GM23338 (cell line): ENCODE measurements at regions not wholly inside any gene's neighbourhood (a gene's known extent, or its start where the extent isn't known, plus 50 kb on each side); places are given as distances from the start of the nearest gene placed in this dataset.

Experiments used
- ATAC-seq: fragments of 200-7000 bp; cut with Tn5 transposase; 3 replicates; pipeline ENCODE4 v1.9.1; 2020
- DNase-seq: peaks from one replicate; pipeline ENCODE4 v3.0.0-alpha.2; 2015; ENCODE audit warnings: low spot score
- H2AFZ ChIP-seq: fragments of 200-600 bp; sonication (generic); 2 replicates; pipeline ENCODE4 v1.8.0; 2016; ENCODE audit warnings: antibody characterized with exemption, mild to moderate bottlenecking, moderate library complexity
- H3F3A ChIP-seq: fragments of 200-600 bp; sonication (generic); replicated peaks from 2 replicates; pipeline ENCODE4 v1.8.0; 2017; ENCODE audit warnings: antibody characterized with exemption, mixed run types, low read depth
- H3K27ac ChIP-seq: fragments of 200-600 bp; sonication (generic); 2 replicates; pipeline ENCODE4 v1.6.1; 2016; ENCODE audit warnings: low read depth
- H3K27me3 ChIP-seq: fragments of 200-600 bp; sonication (generic); 2 replicates; pipeline ENCODE4 v1.8.0; 2016; ENCODE audit warnings: mild to moderate bottlenecking, mixed run types, moderate library complexity; ENCODE audit not compliant: insufficient read depth
- H3K36me3 ChIP-seq: fragments of 200-600 bp; sonication (generic); 2 replicates; pipeline ENCODE4 v1.8.0; 2016; ENCODE audit warnings: mild to moderate bottlenecking; ENCODE audit not compliant: insufficient read depth
- H3K4me1 ChIP-seq: fragments of 200-600 bp; sonication (generic); 2 replicates; pipeline ENCODE4 v1.8.0; 2016; ENCODE audit warnings: mild to moderate bottlenecking, moderate library complexity; ENCODE audit not compliant: insufficient read depth
- H3K4me2 ChIP-seq: fragments of 200-600 bp; sonication (generic); 2 replicates; pipeline ENCODE4 v1.7.1; 2017; ENCODE audit warnings: mixed run types
- H3K4me3 ChIP-seq: fragments of 200-600 bp; sonication (generic); 2 replicates; pipeline ENCODE4 v1.6.1; 2016; ENCODE audit warnings: mixed run types
- H3K79me2 ChIP-seq: fragments of 200-600 bp; sonication (generic); replicated peaks from 2 replicates; pipeline ENCODE4 v1.8.0; 2017; ENCODE audit warnings: mild to moderate bottlenecking; ENCODE audit not compliant: insufficient read depth
- H3K9me2 ChIP-seq: fragments of 200-600 bp; sonication (generic); 2 replicates; pipeline ENCODE4 v1.8.0; 2017; ENCODE audit not compliant: insufficient read depth
- H4K20me1 ChIP-seq: fragments of 200-600 bp; sonication (generic); replicated peaks from 2 replicates; pipeline ENCODE4 v1.8.0; 2017; ENCODE audit warnings: mild to moderate bottlenecking; ENCODE audit not compliant: insufficient read depth
- H3K27ac Mint-ChIP-seq: 2 replicates; pipeline ENCODE4 v1.8.0; 2020; ENCODE audit warnings: inconsistent platforms, mild to moderate bottlenecking, moderate library complexity, mixed read lengths
- H3K27me3 Mint-ChIP-seq: 3 replicates; pipeline ENCODE4 v1.8.0; 2022; ENCODE audit warnings: low read depth, mild to moderate bottlenecking, moderate library complexity, mixed read lengths, inconsistent platforms; ENCODE audit not compliant: insufficient read depth, poor library complexity
- H3K36me3 Mint-ChIP-seq: 3 replicates; pipeline ENCODE4 v1.8.0; 2021; ENCODE audit warnings: low read depth, mild to moderate bottlenecking, inconsistent platforms, moderate library complexity, mixed read lengths
- H3K4me1 Mint-ChIP-seq: 3 replicates; pipeline ENCODE4 v1.8.0; 2020; ENCODE audit warnings: mild to moderate bottlenecking, inconsistent platforms, mixed read lengths
- H3K4me3 Mint-ChIP-seq: 3 replicates; pipeline ENCODE4 v1.8.0; 2021; ENCODE audit warnings: moderate library complexity, mild to moderate bottlenecking, inconsistent platforms, mixed read lengths
- H3K9me3 Mint-ChIP-seq: 3 replicates; pipeline ENCODE4 v1.8.0; 2020; ENCODE audit warnings: moderate library complexity, mild to moderate bottlenecking, inconsistent platforms, mixed read lengths
- EZH2phosphoT487 ChIP-seq: fragments of 200-600 bp; sonication (generic); IDR thresholded peaks from one replicate; pipeline ENCODE4 v1.8.1; 2018; ENCODE audit warnings: antibody characterized with exemption; ENCODE audit not compliant: unreplicated experiment
- JUNB ChIP-seq: IDR thresholded peaks from one replicate; pipeline ENCODE4 v1.6.1; 2016; ENCODE audit warnings: antibody characterized with exemption; ENCODE audit not compliant: unreplicated experiment
- NANOG ChIP-seq: IDR thresholded peaks from 2 replicates; pipeline ENCODE4 v1.6.1; 2016; ENCODE audit warnings: antibody characterized with exemption, borderline replicate concordance
- REST ChIP-seq: IDR thresholded peaks from one replicate; pipeline ENCODE4 v1.6.1; 2018; ENCODE audit warnings: antibody characterized with exemption; ENCODE audit not compliant: unreplicated experiment
- ZNF462 ChIP-seq: fragments of 250-450 bp; sonication (Bioruptor Pico); IDR thresholded peaks from 2 replicates; pipeline ENCODE4 v1.5.0; 2020; ENCODE audit warnings: mild to moderate bottlenecking, moderate library complexity
- TF ChIP-seq, protein P1 (sequence below), 2 experiments: fragments of 200-600 bp in 1 of 2; sonication (generic) in 1 of 2; conservative IDR thresholded peaks; 2 replicates each; pipeline versions ENCODE4 v1.5.1 to v1.6.1; 2016 to 2017; ENCODE audit warnings: antibody characterized with exemption in 2 of 2, low read depth in 2 of 2, mild to moderate bottlenecking in 2 of 2, moderate library complexity in 1 of 2

DNA sequence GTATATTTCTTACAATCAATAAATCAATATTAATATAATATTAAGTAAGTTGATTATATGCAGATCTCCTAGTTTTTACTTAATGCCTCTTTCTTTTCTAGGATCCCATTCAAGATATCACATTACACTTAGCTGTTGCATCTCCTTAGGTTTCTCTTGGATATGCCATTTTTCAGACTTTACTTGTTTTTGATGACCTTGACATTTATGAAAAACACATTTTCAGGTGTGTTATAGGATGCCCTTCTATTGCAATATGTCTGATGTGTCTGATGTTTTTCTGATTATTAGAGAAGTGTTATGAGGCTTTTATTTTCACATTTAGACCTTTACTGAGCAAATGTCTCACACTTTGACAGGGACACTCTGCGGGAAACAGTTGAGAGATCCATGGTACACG, 933.6 kb upstream of the CNTNAP5 start:
- no peaks in the 10 kb centered on the region for H4K20me1 ChIP-seq
- DNase-seq (no peak), ATAC-seq (no peak)
- Mint-ChIP-seq H3K9me3 (no peaks in the 10 kb centered on the region), H3K4me1 (peaks cover 2% of the 10 kb centered on the region; the same call in 1 of the 3 replicates), H3K36me3 (no peaks in the 10 kb centered on the region), H3K27me3 (peaks cover 4% of the 10 kb centered on the region), H3K4me3 (no peak overlapping the region), H3K27ac (no peak overlapping the region)
- TF ChIP-seq REST = no peak
- H3F3A ChIP-seq = no peaks in the 10 kb centered on the region
- no peaks in the 10 kb centered on the region; the same call in 1 of the 2 replicates for H3K9me2 ChIP-seq
- H3K27ac ChIP-seq = no peak overlapping the region
- no peak overlapping the region for H3K4me3 ChIP-seq
- no peaks in the 10 kb centered on the region for H3K4me1 ChIP-seq
- no peaks in the 10 kb centered on the region for H3K27me3 ChIP-seq
- H3K79me2 ChIP-seq = no peaks in the 10 kb centered on the region
- no peaks in the 10 kb centered on the region for H3K36me3 ChIP-seq
- H2AFZ ChIP-seq = no peak overlapping the region
- no peak overlapping the region for H3K4me2 ChIP-seq

GRCh38 chr2:123093199-123093598, 931.9 kb upstream of the CNTNAP5 start:
- H3K9me3 Mint-ChIP-seq = no peaks in the 10 kb centered on the region
- H3K27me3 Mint-ChIP-seq = peaks cover 4% of the 10 kb centered on the region
- Histone ChIP-seq H3K4me3 (no peak overlapping the region), H3F3A (no peaks in the 10 kb centered on the region), H3K27me3 (no peaks in the 10 kb centered on the region), H3K36me3 (no peaks in the 10 kb centered on the region), H2AFZ (no peak overlapping the region), H3K9me2 (no peaks in the 10 kb centered on the region; the same call in 1 of the 2 replicates), H3K4me1 (no peaks in the 10 kb centered on the region), H3K4me2 (no peak overlapping the region), H4K20me1 (no peaks in the 10 kb centered on the region), H3K27ac (no peak overlapping the region), H3K79me2 (no peaks in the 10 kb centered on the region)
- no peak overlapping the region for H3K4me3 Mint-ChIP-seq
- no peak overlapping the region for H3K27ac Mint-ChIP-seq
- H3K36me3 Mint-ChIP-seq = no peaks in the 10 kb centered on the region
- ATAC-seq (no peak), DNase-seq (no peak)
- H3K4me1 Mint-ChIP-seq = peaks cover 2% of the 10 kb centered on the region; the same call in 1 of the 3 replicates
- TF ChIP-seq JUNB (no peak), ZNF462 (no peak), EZH2phosphoT487 (no peak), NANOG (no peak), REST (no peak)
- TF ChIP-seq, protein P1, sequence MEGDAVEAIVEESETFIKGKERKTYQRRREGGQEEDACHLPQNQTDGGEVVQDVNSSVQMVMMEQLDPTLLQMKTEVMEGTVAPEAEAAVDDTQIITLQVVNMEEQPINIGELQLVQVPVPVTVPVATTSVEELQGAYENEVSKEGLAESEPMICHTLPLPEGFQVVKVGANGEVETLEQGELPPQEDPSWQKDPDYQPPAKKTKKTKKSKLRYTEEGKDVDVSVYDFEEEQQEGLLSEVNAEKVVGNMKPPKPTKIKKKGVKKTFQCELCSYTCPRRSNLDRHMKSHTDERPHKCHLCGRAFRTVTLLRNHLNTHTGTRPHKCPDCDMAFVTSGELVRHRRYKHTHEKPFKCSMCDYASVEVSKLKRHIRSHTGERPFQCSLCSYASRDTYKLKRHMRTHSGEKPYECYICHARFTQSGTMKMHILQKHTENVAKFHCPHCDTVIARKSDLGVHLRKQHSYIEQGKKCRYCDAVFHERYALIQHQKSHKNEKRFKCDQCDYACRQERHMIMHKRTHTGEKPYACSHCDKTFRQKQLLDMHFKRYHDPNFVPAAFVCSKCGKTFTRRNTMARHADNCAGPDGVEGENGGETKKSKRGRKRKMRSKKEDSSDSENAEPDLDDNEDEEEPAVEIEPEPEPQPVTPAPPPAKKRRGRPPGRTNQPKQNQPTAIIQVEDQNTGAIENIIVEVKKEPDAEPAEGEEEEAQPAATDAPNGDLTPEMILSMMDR (conservative IDR thresholded peaks at IDR 0.05; ENCODE audit: low read depth in 2 of 2) = no peak
